Colonic mucosa (tissue), 4 donors: ENCODE measurements at regions not wholly inside any gene's neighbourhood (a gene's known extent, or its start where the extent isn't known, plus 50 kb on each side); places are given as distances from the start of the nearest gene placed in this dataset.

ENCODE experiments used
- DNase-seq: peaks from one replicate; pipeline ENCODE4 v3.0.0-alpha.2; 2020
- H3K27ac ChIP-seq: fragments of 200-600 bp; one replicate; pipeline ENCODE4 v1.8.0; 2021
- H3K27me3 ChIP-seq: fragments of 200-600 bp; one replicate; pipeline ENCODE4 v1.8.0; 2021
- H3K36me3 ChIP-seq: fragments of 200-600 bp; one replicate; pipeline ENCODE4 v1.8.0; 2021
- H3K4me1 ChIP-seq: fragments of 200-600 bp; one replicate; pipeline ENCODE4 v1.8.0; 2021; ENCODE audit warnings: mild to moderate bottlenecking
- H3K4me3 ChIP-seq: fragments of 200-600 bp; one replicate; pipeline ENCODE4 v1.8.0; 2021
- H3K9ac ChIP-seq, 2 donors: one replicate each; pipeline ENCODE4 v1.7.0; 2013; ENCODE audit warnings: control low read depth in 2 of 2, low read depth in 2 of 2, low read length in 2 of 2
- H3K9me3 ChIP-seq: fragments of 200-600 bp; one replicate; pipeline ENCODE4 v1.8.0; 2021
- CTCF ChIP-seq: fragments of 200-600 bp; IDR thresholded peaks from one replicate; pipeline ENCODE4 v1.8.0; 2022; ENCODE audit warnings: antibody characterized with exemption, mild to moderate bottlenecking
- intact Hi-C: fragments of 100-400 bp; cut with DNase I; formaldehyde crosslinking; loops from one replicate; pipeline ENCODE4 v1.14.1; 2022
- donor health status: healthy.
- donor health status: DM: no; HTN: no; CAD: no.
- donor health status: DM: no; HTN: no; CAD: no.

GRCh38 chr11:70645537-70645936 lies 247.2 kb downstream of the CTTN start:
- intact Hi-C loops = no loop called here
- no peak for TF ChIP-seq CTCF
- H3K4me1 ChIP-seq = no peaks in the 10 kb centered on the region
- no peaks in the 10 kb centered on the region for H3K27me3 ChIP-seq
- H3K36me3 ChIP-seq = no peaks in the 10 kb centered on the region
- H3K9me3 ChIP-seq = no peaks in the 10 kb centered on the region
- H3K27ac ChIP-seq = no peak overlapping the region
- no peak for DNase-seq
- no peak overlapping the region for H3K4me3 ChIP-seq
- no peak overlapping the region for H3K9ac ChIP-seq

GRCh38 chr11:70646272-70647049 lies 248.1 kb downstream of the CTTN start:
- intact Hi-C loops = no loop called here
- no peak for DNase-seq
- Histone ChIP-seq H3K36me3 (no peaks in the 10 kb centered on the region), H3K27me3 (no peaks in the 10 kb centered on the region), H3K9ac (no peak overlapping the region), H3K4me3 (no peak overlapping the region), H3K4me1 (no peaks in the 10 kb centered on the region), H3K9me3 (no peaks in the 10 kb centered on the region), H3K27ac (no peak overlapping the region)
- TF ChIP-seq CTCF = no peak

- intact Hi-C loops = no loop called here
- TF ChIP-seq CTCF = no peak
- Histone ChIP-seq H3K9me3 (no peaks in the 10 kb centered on the region), H3K27ac (no peak overlapping the region), H3K4me1 (no peaks in the 10 kb centered on the region), H3K36me3 (no peaks in the 10 kb centered on the region), H3K27me3 (no peaks in the 10 kb centered on the region), H3K9ac (no peak overlapping the region), H3K4me3 (no peak overlapping the region)
- no peak for DNase-seq
Observed at GRCh38 chr11:70647188-70648166, 249.1 kb downstream of the CTTN start.

GRCh38 chr11:70650075-70650909 lies 252.0 kb downstream of the CTTN start:
- H3K27ac ChIP-seq = no peak overlapping the region
- intact Hi-C loops = no loop called here
- H3K36me3 ChIP-seq = no peaks in the 10 kb centered on the region
- no peak overlapping the region for H3K9ac ChIP-seq
- no peaks in the 10 kb centered on the region for H3K27me3 ChIP-seq
- H3K9me3 ChIP-seq = no peaks in the 10 kb centered on the region
- no peak overlapping the region for H3K4me3 ChIP-seq
- peak; percentile 66 for DNase-seq
- TF ChIP-seq CTCF = no peak
- no peaks in the 10 kb centered on the region for H3K4me1 ChIP-seq

- Histone ChIP-seq H3K9ac (no peak overlapping the region), H3K9me3 (no peaks in the 10 kb centered on the region), H3K4me1 (no peaks in the 10 kb centered on the region), H3K27me3 (no peaks in the 10 kb centered on the region), H3K27ac (no peak overlapping the region), H3K4me3 (no peak overlapping the region), H3K36me3 (no peaks in the 10 kb centered on the region)
- DNase-seq = no peak
- intact Hi-C loops = no loop called here
- TF ChIP-seq CTCF = no peak
Observed at GRCh38 chr11:70651031-70651430, 252.7 kb downstream of the CTTN start.
